ENCODE measurements at regions not wholly inside any gene's neighbourhood (a gene's known extent, or its start where the extent isn't known, plus 50 kb on each side); places are given as distances from the start of the nearest gene placed in this dataset.
"Not testable (repeated sequence)": the region's sequence is repeated elsewhere in the genome, so short reads cannot be mapped to it uniquely, and the experiment has no call there.

- DNase-seq = no peak
These were observed 210.2 kb upstream of the ISL1 start for GRCh38 chr5:51172903-51173626.

DNA sequence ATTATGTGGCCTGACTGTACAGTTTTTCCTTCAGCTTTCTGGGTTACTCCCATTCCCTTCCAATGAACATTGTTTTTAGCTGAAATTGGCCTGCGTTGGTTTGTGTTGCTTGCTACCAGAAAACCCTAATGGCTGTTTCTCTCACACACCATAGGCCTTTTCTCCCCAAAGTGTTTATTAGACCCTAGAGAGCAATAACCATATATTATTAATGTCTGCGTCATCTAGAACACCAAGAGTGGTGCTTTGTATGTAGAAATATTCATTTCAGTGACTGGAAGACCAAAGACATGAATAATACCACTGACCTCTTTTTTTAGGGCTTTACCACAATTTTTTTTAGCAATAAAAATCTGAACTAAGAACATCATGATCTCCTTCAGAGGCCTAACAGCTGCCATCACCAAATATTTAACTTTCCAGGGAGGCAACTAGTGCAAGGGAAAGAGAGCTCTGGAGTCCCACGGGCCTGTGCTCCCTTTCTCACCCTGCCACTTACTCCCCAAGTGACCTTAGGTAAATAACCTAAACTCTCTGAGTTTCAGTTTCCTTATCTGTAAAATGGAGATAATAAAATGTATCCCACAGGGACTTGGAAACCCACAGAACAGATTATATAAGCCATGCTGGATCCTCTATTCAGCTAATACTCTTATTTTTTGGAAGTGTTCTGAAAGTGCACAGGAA is 201.9 kb upstream of the ISL1 start:
- no peak for DNase-seq

- no peak for DNase-seq
These were observed 197.4 kb upstream of the ISL1 start for GRCh38 chr5:51185850-51186329.

- no peak for DNase-seq
These were observed 195.2 kb upstream of the ISL1 start for GRCh38 chr5:51188001-51188591.

DNA sequence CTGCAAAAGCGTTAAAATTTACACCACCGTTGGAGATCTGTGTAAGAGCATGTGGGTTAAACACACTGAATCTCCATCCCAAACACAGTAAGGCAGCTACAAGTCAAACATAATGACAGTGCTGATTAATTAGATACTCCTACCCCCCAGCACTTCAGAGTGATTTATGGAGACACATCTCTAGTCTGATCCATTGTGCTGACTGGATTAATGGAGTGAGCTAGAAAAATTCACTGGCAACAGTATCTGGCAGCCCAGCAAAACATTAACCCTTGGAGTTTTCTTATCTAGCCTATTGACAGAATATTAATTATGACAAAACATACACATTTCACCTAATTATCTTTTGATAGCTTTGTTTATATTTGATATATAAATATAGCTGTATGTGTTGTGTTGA is 188.6 kb upstream of the ISL1 start:
- DNase-seq = no peak

- no peak for DNase-seq
These were observed 182.2 kb upstream of the ISL1 start for GRCh38 chr5:51201024-51201423.

- DNase-seq = no peak
These were observed 181.5 kb upstream of the ISL1 start for GRCh38 chr5:51201708-51202107.

GRCh38 chr5:51202161-51202560 is 181.1 kb upstream of the ISL1 start:
- DNase-seq = no peak

GRCh38 chr5:51203598-51203997 is 179.7 kb upstream of the ISL1 start:
- DNase-seq = no peak

DNA sequence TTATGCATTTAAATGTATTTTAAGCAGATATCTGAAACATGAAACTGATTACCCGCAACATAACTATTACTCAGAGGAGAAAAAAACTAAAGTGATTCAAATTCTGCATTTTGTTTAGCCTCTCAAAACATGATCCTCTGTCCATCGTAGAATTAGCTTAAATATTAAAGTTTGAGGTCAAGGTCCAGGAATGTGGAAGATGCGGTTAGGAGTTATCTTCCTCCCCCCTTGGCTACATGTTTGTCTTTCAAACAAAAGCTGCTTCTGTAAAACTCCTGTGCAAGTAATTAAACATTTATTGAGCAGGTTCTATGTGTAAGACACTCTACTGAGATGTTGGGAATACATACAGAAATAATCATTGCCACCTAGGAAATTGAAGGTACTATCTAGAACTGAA is 175.0 kb upstream of the ISL1 start:
- no peak for DNase-seq

GRCh38 chr5:51214746-51215145 is 168.5 kb upstream of the ISL1 start:
- DNase-seq = no peak

DNA sequence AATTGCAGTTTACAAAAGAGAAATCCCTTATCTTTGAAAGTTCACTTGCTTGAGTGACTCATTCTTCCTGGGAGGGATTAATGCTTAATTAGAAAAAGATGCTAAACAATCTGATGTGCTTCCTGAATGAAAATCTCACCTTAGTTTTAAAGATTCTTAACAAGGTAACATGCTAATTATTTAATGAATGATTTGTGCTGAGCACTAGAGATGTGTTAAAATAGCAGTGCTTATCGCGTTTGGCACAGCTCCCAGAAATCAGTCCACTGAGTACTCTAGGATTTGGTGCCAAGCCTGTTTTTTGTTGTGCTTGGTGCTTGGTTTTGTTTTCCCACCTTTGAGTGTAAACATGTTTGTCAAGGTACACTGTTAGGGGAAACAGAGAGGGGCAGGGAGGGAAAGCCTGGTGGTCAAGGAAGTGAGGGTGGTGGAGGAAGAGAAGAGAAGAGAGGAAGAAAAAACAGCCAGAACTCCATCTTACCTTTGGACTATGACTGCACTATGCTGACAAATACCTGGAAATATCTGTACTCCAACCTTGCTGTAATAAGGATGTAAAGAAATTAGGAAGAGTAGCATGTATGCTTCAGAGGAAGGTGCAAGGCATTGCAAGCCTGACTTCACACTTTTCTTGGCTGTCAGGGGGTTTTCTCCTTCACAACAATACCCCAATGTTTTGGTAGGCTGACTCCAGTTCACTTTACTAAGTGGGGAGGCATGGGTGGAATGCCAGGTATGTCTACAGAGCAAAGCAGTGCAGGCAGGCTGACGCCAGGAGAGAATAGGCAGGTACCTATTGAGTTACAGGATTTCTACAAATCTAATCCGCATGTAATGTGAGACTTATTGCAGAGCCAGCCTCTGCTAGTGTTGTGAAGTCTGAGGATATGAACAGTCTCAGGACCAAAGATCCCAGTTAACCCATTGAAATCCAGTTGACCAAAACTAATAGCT is 157.2 kb upstream of the ISL1 start:
- no peak for DNase-seq

GRCh38 chr5:51227963-51228470 is 155.2 kb upstream of the ISL1 start:
- DNase-seq = no peak

DNA sequence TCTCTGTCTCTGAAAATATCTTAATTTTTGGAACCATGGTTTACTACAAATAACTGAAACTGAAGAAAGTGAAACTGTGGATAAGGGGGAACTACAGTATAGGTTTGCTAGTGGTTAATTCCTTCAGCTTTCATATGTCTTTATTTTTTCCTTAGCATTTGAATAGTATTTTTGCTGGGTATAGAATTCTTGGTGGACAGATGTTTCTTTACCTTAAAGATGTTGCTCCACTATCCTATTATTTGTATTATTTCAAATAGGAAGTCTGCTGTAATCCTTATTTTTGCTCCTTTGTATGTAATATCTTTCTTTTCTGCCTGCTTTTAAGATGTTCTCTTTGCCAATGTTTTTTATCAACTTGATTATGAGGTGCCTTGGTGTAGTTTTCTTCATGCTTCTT is 152.9 kb upstream of the ISL1 start:
- DNase-seq = no peak

GRCh38 chr5:51242456-51242855 is 140.8 kb upstream of the ISL1 start:
- DNase-seq = no peak

DNA sequence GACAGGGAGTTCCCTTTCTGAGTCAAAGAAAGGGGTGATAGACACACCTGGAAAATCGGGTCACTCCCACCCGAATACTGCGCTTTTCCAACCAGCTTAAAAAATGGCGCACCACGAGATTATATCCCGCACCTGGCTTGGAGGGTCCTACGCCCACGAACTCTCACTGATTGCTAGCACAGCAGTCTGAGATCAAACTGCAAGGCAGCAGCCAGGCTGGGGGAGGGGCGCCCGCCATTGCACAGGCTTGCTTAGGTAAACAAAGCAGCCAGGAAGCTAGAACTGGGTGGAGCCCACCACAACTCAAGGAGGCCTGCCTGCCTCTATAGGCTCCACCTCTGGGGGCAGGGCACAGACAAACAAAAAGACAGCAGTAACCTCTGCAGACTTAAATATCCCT is 132.3 kb upstream of the ISL1 start:
- DNase-seq = not testable (repeated sequence)

DNA sequence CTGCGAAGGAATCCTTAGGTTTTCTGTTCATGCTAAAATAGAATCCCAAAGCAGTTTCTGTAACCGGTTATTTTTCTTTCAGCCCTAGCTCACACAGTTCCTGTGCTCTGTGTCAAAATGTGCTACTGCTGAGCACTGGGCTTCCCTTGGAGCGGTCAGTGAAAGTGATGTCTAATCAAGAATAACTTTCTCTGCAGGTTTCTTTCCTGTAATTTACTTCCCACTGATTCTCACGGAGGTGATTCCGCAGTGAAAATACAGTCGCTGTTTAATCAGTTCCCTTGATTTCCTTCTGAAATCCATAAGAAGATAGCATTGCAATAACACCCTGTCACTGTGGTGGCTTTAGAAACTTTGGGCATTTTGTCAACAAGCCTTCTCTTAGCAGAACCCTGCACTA is 112.0 kb upstream of the ISL1 start:
- no peak for DNase-seq

DNA sequence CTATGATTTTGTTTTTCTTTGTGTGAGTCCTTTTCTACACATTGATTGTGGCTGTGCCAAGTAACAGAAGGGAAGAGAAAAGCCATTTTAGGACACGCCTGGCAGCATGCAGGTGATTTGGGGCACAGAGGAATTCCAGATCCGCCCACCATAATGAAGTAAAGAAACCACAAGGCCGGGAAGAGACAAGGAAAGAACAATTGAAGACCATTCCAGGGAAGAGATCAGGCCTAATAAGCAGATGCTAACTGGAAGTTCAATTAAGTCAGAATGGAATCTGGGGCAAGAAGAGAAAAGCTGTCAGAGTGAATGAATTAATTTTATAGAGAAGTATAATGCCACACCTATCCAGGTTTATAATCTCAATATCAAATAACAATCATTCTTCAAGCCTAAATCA is 110.2 kb upstream of the ISL1 start:
- no peak for DNase-seq

- no peak for DNase-seq
These were observed 109.4 kb upstream of the ISL1 start for GRCh38 chr5:51273871-51274270.

- no peak for DNase-seq
These were observed 107.8 kb upstream of the ISL1 start for GRCh38 chr5:51275428-51275827.

DNA sequence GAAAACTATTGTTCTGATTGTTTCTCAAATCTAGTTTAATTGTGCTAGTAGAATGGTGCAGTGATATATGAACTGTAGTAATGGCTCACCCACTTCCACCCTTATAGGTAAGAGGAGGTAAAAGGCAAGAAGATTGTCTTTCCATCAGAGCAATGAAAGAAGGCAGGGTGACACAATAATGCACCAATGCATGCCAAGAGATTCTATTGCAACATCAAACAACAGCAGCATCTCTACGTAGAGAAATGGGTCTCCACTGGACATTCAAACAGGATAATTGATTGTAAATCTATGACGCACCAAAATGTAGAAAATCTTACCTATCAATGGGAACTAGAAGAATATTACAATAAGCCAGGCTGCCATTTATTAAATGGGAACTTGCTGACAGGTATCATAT is 107.0 kb upstream of the ISL1 start:
- no peak for DNase-seq

- no peak for DNase-seq
These were observed 104.7 kb upstream of the ISL1 start for GRCh38 chr5:51278539-51278938.
